Coronary artery (tissue), 2 donors: ENCODE measurements at regions not wholly inside any gene's neighbourhood (a gene's known extent, or its start where the extent isn't known, plus 50 kb on each side); places are given as distances from the start of the nearest gene placed in this dataset.

Source experiments
- DNase-seq: peaks from one replicate; pipeline ENCODE4 v3.0.0-alpha.2; 2017; ENCODE audit warnings: low spot score
- H3K27ac ChIP-seq, 2 donors: fragments of 200-600 bp; sonication (generic); one replicate each; pipeline ENCODE4 v1.5.1; 2016 to 2019
- H3K4me3 ChIP-seq: fragments of 200-600 bp; sonication (generic); 2 replicates; pipeline ENCODE4 v1.5.1; 2016; ENCODE audit warnings: mild to moderate bottlenecking, moderate library complexity
- TF ChIP-seq, protein P1 (sequence below): fragments of 200-600 bp; sonication (generic); IDR thresholded peaks from one replicate; pipeline ENCODE4 v1.5.1; 2019; ENCODE audit warnings: antibody characterized with exemption

GRCh38 chr17:33534087-33534486, 241.0 kb upstream of the ASIC2 start:
- DNase-seq = no peak
- Histone ChIP-seq H3K4me3 (no peak overlapping the region), H3K27ac (no peak overlapping the region)
- TF ChIP-seq, protein P1, sequence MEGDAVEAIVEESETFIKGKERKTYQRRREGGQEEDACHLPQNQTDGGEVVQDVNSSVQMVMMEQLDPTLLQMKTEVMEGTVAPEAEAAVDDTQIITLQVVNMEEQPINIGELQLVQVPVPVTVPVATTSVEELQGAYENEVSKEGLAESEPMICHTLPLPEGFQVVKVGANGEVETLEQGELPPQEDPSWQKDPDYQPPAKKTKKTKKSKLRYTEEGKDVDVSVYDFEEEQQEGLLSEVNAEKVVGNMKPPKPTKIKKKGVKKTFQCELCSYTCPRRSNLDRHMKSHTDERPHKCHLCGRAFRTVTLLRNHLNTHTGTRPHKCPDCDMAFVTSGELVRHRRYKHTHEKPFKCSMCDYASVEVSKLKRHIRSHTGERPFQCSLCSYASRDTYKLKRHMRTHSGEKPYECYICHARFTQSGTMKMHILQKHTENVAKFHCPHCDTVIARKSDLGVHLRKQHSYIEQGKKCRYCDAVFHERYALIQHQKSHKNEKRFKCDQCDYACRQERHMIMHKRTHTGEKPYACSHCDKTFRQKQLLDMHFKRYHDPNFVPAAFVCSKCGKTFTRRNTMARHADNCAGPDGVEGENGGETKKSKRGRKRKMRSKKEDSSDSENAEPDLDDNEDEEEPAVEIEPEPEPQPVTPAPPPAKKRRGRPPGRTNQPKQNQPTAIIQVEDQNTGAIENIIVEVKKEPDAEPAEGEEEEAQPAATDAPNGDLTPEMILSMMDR = no peak

DNA sequence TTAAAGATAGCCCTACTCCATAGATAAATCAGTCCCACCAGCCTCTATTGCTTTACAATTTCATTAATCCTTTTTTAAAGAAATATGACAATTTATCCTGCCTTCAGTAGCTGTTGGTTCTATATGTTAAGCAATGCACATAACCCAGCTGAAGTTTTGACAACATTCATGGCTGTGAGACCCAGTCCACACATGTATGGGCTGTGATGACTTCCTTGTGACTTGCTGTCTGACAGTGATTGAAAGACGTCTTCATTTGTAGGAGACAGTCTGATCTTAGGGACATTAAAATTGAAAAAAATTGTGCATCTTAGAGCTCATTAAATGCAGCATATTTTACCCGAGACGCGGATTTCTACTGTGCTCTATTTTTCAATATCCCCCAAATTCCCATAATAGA, 252.0 kb upstream of the ASIC2 start:
- DNase-seq = no peak
- H3K27ac ChIP-seq = no peak overlapping the region
- H3K4me3 ChIP-seq = no peak overlapping the region
- TF ChIP-seq, protein P1 = no peak

DNA sequence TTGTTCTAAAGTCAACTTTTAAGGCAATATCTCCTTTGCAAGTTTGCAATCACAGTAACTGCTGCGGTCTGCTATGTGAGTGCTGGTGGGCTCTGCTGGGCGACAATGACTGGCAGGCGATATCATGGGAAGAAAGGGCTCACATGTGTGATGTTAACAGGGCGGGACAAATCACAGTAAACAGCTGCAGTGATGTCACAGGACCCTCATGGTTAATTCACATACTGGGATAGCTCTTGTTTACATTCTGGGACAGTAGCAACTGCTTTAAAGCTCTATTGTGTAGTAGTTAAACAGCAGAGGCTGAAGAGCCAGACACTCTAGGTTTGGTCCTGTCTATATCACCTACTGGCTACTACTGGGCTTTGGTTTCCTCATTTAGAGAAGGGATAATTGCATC, 257.2 kb upstream of the ASIC2 start:
- H3K27ac ChIP-seq = no peak overlapping the region
- no peak overlapping the region for H3K4me3 ChIP-seq
- no peak for DNase-seq
- TF ChIP-seq, protein P1 = no peak

DNA sequence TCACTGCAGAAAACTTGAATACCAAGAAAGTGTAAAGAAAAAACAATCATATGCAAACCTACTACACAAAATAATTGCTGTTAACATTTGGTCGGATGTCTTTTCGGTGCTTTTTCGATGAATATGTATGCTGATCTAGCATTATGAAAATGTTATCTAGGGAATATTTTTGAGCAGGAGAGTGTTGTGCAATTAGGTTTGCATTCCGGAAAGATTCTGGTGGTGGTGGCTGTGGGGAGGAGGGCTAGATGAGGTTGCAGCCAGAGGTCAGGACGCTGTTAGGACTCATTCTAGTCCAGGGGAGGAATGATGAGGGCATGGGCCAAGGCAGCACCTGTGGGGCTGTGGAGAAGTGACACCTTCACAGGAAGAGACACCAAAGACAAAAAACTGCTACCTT, 258.0 kb upstream of the ASIC2 start:
- TF ChIP-seq, protein P1 = no peak
- Histone ChIP-seq H3K27ac (no peak overlapping the region), H3K4me3 (no peak overlapping the region)
- DNase-seq = no peak

DNA sequence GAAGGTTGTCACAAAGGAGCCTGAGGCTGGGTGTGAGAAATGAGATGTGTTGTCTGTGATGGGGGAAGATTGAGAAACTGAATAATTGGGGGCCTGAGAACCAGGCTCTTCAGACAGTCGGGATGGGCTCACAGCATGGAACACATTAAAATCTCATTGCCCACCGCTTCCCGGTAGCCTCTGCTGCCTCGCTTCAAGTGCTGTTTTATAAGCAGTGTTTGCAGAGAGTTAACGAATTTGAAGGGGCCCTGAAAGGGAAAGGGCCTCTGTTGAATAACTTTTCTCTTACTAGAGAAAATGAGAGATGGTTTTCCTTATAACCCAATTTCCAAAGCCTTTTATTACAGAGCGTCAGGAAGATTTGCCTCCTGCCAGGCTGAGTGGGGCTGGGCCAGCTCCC, 258.8 kb upstream of the ASIC2 start:
- TF ChIP-seq, protein P1 = no peak
- DNase-seq = no peak
- no peak overlapping the region for H3K27ac ChIP-seq
- no peak overlapping the region for H3K4me3 ChIP-seq

DNA sequence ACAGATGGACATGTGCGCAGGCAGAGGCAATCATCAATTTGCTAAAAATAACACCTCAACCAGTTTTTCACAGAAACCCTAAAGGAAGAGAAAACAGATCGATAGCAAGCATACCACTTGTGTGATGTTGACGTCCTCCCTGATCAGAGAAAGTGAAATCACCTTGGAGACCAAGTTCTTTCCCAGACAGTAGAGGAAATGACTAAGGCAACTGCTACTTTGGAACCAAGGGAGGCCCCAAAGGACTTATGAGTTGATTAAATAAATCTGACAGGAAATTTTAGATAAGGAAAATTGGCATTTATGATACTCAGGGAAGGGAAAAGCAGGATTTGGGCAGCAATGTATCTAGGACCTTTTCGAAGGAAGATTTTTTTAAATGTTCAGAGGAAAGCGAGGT, 267.1 kb upstream of the ASIC2 start:
- Histone ChIP-seq H3K4me3 (no peak overlapping the region), H3K27ac (no peak overlapping the region)
- TF ChIP-seq, protein P1 = no peak
- no peak for DNase-seq

GRCh38 chr17:33560871-33561270, 267.8 kb upstream of the ASIC2 start:
- no peak for DNase-seq
- Histone ChIP-seq H3K27ac (no peak overlapping the region), H3K4me3 (no peak overlapping the region)
- TF ChIP-seq, protein P1 = no peak
